HL-60 (cell line): ENCODE measurements at regions not wholly inside any gene's neighbourhood (a gene's known extent, or its start where the extent isn't known, plus 50 kb on each side); places are given as distances from the start of the nearest gene placed in this dataset.

ENCODE experiments used
- CTCF ChIP-seq: IDR thresholded peaks from one replicate; pipeline ENCODE4 v1.5.1; 2011; ENCODE audit warnings: low read length, control low read depth, inconsistent platforms; ENCODE audit not compliant: insufficient read depth
- POLR2AphosphoS5 ChIP-seq: IDR thresholded peaks from 2 replicates; pipeline ENCODE4 v1.6.1; 2012; ENCODE audit warnings: low read depth

- TF ChIP-seq POLR2AphosphoS5: no peak
- no peak for TF ChIP-seq CTCF
Observed at GRCh38 chr5:125394661-125395280, 648.3 kb upstream of the ZNF608 start.
